BJ (cell line): ENCODE measurements at regions not wholly inside any gene's neighbourhood (a gene's known extent, or its start where the extent isn't known, plus 50 kb on each side); places are given as distances from the start of the nearest gene placed in this dataset.

Experiments
- CTCF ChIA-PET: fragments of 350-600 bp; formaldehyde crosslinking; extraction: SDS; loops from one replicate; lab custom pipeline; 2021; ENCODE audit warnings: antibody characterized with exemption, inconsistent platforms; lab: Yijun Ruan, JAX
- POLR2A ChIA-PET: fragments of 300-600 bp; sonication (Branson Sonifier 250); formaldehyde crosslinking; extraction: SDS; loops from one replicate; lab custom pipeline; 2021; ENCODE audit warnings: antibody characterized with exemption; lab: Charles Lee
- DNase-seq: peaks from one replicate; pipeline ENCODE4 v3.0.0-alpha.2; 2011; ENCODE audit warnings: low read depth
- H3K27me3 ChIP-seq: 2 replicates; pipeline ENCODE4 v1.6.0; 2011; ENCODE audit warnings: low read length; ENCODE audit not compliant: control insufficient read depth, insufficient read depth
- H3K36me3 ChIP-seq: 2 replicates; pipeline ENCODE4 v1.5.1; 2011; ENCODE audit warnings: low read length; ENCODE audit not compliant: control insufficient read depth, insufficient read depth
- H3K4me3 ChIP-seq: 2 replicates; pipeline ENCODE4 v1.5.1; 2011; ENCODE audit warnings: low read depth, mild to moderate bottlenecking, control low read depth, low read length
- TF ChIP-seq, protein P1 (sequence below): IDR thresholded peaks from 2 replicates; pipeline ENCODE4 v1.5.1; 2011; ENCODE audit warnings: low read depth, mild to moderate bottlenecking, control low read depth, inconsistent platforms, low read length, moderate library complexity; ENCODE audit not compliant: insufficient read depth

DNA sequence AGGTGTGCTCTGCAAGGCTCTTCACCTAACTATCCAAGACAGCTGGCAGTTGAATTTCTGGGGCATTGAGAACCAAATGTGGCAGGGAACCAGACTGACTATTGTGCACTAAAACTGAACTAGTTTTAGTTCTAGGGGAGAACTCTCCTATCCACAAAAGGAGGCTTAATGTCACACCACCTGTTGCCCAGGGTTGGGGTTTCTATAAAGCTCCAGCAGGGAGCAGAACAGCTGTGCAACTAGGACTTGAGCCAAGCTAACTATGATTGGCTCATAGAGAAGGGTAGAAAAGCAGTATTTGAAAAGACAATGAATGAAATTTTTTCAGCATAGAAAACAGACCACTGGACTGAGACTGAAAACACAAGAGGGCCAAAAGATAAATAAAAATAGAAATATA is 53.3 kb upstream of the FGGY start:
- ChIA-PET POLR2A (no interaction called here), CTCF (no interaction called here)
- TF ChIP-seq, protein P1, sequence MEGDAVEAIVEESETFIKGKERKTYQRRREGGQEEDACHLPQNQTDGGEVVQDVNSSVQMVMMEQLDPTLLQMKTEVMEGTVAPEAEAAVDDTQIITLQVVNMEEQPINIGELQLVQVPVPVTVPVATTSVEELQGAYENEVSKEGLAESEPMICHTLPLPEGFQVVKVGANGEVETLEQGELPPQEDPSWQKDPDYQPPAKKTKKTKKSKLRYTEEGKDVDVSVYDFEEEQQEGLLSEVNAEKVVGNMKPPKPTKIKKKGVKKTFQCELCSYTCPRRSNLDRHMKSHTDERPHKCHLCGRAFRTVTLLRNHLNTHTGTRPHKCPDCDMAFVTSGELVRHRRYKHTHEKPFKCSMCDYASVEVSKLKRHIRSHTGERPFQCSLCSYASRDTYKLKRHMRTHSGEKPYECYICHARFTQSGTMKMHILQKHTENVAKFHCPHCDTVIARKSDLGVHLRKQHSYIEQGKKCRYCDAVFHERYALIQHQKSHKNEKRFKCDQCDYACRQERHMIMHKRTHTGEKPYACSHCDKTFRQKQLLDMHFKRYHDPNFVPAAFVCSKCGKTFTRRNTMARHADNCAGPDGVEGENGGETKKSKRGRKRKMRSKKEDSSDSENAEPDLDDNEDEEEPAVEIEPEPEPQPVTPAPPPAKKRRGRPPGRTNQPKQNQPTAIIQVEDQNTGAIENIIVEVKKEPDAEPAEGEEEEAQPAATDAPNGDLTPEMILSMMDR = no peak
- no peak for DNase-seq
- H3K4me3 ChIP-seq = no peak overlapping the region
- no peaks in the 10 kb centered on the region for H3K27me3 ChIP-seq
- H3K36me3 ChIP-seq = no peaks in the 10 kb centered on the region

DNA sequence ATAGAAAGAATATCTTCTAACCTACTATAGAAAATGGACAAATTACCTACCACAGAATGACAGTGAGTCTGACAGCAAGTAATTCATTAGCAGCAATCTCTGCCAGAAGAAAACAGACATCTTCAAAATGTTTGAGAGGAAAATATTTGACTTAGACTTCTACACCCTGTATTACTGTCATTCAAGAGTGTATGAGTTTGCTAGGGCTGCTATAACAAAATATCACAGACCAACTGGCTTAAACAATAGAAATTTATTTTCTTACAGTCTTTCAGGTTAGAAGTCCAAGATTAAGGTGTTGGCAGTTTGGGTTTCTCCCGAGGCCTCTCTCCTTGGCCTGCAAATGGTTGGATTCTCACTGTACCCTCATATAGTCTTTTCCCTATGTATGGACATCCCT is 52.9 kb upstream of the FGGY start:
- TF ChIP-seq, protein P1 = no peak
- Histone ChIP-seq H3K36me3 (no peaks in the 10 kb centered on the region), H3K4me3 (no peak overlapping the region), H3K27me3 (no peaks in the 10 kb centered on the region)
- CTCF ChIA-PET = no interaction called here
- DNase-seq = no peak
- POLR2A ChIA-PET = no interaction called here

DNA sequence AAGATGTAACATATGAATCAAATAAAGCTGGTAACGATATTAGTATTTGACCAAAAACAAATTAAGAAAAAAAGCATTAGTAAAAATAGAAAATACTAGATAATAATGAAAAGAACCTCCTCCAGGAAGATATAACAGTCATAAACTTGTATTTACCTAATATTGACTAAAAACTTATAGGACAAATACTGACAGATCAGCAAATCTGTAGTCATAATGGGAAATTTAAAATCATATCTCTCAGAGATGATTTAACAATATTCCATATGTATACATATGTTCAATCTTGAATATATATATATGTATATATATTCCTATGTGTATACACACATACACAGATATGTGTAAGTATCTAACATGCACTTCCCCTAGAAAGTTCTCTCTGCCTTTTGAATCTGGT is 52.0 kb upstream of the FGGY start:
- ChIA-PET CTCF (no interaction called here), POLR2A (no interaction called here)
- DNase-seq = no peak
- no peaks in the 10 kb centered on the region for H3K36me3 ChIP-seq
- no peaks in the 10 kb centered on the region for H3K27me3 ChIP-seq
- H3K4me3 ChIP-seq = no peak overlapping the region
- TF ChIP-seq, protein P1 = no peak
